ENCODE measurements at regions not wholly inside any gene's neighbourhood (a gene's known extent, or its start where the extent isn't known, plus 50 kb on each side); places are given as distances from the start of the nearest gene placed in this dataset.

DNA sequence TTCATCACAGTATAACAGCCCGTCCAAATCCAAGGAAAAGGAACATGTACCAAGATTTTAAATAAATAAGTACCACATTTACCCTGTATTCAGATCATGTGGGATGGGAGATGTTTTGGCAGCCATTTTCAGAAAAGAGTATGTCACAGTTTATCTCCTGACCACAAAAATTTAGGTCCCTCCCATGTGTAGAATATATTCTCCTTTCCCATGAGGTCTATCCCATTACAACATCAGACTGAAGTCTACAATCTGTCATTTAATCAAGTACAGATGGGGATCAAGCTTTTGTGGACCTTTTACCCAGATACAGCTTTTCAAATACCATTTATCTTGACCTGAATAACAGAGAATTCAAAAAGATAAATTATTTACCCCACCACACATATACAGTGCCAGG lies 444.5 kb downstream of the PLOD2 start:
- Mint-ChIP-seq H3K4me3 (no peak overlapping the region), H3K36me3 (ENCODE audit: low read depth) (peaks cover 12% of the 10 kb centered on the region), H3K4me1 (peaks cover 15% of the 10 kb centered on the region), H3K27me3 (ENCODE audit: insufficient read depth, low read depth, poor library complexity) (peaks cover 1% of the 10 kb centered on the region), H3K9me3 (no peaks in the 10 kb centered on the region), H3K27ac (no peak overlapping the region)
- Histone ChIP-seq H3K36me3 (ENCODE audit: insufficient read depth) (no peaks in the 10 kb centered on the region), H3K27me3 (ENCODE audit: insufficient read depth) (no peaks in the 10 kb centered on the region), H3K4me2 (no peak overlapping the region), H3K79me2 (replicated peaks; ENCODE audit: insufficient read depth) (no peaks in the 10 kb centered on the region), H3K4me3 (no peak overlapping the region), H3K4me1 (ENCODE audit: insufficient read depth) (peaks cover 8% of the 10 kb centered on the region), H4K20me1 (replicated peaks; ENCODE audit: insufficient read depth) (no peaks in the 10 kb centered on the region), H3K9me2 (ENCODE audit: insufficient read depth) (peaks cover 4% of the 10 kb centered on the region; the same call in 1 of the 2 replicates), H3K27ac (ENCODE audit: low read depth) (no peak overlapping the region), H2AFZ (no peak overlapping the region), H3F3A (replicated peaks; ENCODE audit: low read depth) (no peaks in the 10 kb centered on the region)
- DNase-seq (ENCODE audit: low spot score) (no peak), ATAC-seq (no peak)
- TF ChIP-seq, protein P1, sequence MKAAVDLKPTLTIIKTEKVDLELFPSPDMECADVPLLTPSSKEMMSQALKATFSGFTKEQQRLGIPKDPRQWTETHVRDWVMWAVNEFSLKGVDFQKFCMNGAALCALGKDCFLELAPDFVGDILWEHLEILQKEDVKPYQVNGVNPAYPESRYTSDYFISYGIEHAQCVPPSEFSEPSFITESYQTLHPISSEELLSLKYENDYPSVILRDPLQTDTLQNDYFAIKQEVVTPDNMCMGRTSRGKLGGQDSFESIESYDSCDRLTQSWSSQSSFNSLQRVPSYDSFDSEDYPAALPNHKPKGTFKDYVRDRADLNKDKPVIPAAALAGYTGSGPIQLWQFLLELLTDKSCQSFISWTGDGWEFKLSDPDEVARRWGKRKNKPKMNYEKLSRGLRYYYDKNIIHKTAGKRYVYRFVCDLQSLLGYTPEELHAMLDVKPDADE (IDR thresholded peaks at IDR 0.05), result no peak
- TF ChIP-seq EZH2 (IDR thresholded peaks at IDR 0.05; ENCODE audit: low read depth, unreplicated experiment) (no peak), EZH2phosphoT487 (IDR thresholded peaks at IDR 0.05; ENCODE audit: unreplicated experiment) (no peak), ZNF331 (CRISPR knock-in tag; IDR thresholded peaks at IDR 0.05; ENCODE audit: low read depth) (no peak), CREB1 (CRISPR knock-in tag; IDR thresholded peaks at IDR 0.05; ENCODE audit: low read depth) (no peak), NANOG (IDR thresholded peaks at IDR 0.05; ENCODE audit: borderline replicate concordance) (no peak), STAT1 (IDR thresholded peaks at IDR 0.05; ENCODE audit: unreplicated experiment) (no peak), ZNF114 (CRISPR knock-in tag; IDR thresholded peaks at IDR 0.05) (no peak), POLR2AphosphoS5 (IDR thresholded peaks at IDR 0.05; ENCODE audit: low read depth) (no peak), JUNB (IDR thresholded peaks at IDR 0.05; ENCODE audit: unreplicated experiment) (no peak)
- TF ChIP-seq, protein P2, sequence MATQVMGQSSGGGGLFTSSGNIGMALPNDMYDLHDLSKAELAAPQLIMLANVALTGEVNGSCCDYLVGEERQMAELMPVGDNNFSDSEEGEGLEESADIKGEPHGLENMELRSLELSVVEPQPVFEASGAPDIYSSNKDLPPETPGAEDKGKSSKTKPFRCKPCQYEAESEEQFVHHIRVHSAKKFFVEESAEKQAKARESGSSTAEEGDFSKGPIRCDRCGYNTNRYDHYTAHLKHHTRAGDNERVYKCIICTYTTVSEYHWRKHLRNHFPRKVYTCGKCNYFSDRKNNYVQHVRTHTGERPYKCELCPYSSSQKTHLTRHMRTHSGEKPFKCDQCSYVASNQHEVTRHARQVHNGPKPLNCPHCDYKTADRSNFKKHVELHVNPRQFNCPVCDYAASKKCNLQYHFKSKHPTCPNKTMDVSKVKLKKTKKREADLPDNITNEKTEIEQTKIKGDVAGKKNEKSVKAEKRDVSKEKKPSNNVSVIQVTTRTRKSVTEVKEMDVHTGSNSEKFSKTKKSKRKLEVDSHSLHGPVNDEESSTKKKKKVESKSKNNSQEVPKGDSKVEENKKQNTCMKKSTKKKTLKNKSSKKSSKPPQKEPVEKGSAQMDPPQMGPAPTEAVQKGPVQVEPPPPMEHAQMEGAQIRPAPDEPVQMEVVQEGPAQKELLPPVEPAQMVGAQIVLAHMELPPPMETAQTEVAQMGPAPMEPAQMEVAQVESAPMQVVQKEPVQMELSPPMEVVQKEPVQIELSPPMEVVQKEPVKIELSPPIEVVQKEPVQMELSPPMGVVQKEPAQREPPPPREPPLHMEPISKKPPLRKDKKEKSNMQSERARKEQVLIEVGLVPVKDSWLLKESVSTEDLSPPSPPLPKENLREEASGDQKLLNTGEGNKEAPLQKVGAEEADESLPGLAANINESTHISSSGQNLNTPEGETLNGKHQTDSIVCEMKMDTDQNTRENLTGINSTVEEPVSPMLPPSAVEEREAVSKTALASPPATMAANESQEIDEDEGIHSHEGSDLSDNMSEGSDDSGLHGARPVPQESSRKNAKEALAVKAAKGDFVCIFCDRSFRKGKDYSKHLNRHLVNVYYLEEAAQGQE (IDR thresholded peaks at IDR 0.05; ENCODE audit: unreplicated experiment), result no peak
- TF ChIP-seq, protein P3, sequence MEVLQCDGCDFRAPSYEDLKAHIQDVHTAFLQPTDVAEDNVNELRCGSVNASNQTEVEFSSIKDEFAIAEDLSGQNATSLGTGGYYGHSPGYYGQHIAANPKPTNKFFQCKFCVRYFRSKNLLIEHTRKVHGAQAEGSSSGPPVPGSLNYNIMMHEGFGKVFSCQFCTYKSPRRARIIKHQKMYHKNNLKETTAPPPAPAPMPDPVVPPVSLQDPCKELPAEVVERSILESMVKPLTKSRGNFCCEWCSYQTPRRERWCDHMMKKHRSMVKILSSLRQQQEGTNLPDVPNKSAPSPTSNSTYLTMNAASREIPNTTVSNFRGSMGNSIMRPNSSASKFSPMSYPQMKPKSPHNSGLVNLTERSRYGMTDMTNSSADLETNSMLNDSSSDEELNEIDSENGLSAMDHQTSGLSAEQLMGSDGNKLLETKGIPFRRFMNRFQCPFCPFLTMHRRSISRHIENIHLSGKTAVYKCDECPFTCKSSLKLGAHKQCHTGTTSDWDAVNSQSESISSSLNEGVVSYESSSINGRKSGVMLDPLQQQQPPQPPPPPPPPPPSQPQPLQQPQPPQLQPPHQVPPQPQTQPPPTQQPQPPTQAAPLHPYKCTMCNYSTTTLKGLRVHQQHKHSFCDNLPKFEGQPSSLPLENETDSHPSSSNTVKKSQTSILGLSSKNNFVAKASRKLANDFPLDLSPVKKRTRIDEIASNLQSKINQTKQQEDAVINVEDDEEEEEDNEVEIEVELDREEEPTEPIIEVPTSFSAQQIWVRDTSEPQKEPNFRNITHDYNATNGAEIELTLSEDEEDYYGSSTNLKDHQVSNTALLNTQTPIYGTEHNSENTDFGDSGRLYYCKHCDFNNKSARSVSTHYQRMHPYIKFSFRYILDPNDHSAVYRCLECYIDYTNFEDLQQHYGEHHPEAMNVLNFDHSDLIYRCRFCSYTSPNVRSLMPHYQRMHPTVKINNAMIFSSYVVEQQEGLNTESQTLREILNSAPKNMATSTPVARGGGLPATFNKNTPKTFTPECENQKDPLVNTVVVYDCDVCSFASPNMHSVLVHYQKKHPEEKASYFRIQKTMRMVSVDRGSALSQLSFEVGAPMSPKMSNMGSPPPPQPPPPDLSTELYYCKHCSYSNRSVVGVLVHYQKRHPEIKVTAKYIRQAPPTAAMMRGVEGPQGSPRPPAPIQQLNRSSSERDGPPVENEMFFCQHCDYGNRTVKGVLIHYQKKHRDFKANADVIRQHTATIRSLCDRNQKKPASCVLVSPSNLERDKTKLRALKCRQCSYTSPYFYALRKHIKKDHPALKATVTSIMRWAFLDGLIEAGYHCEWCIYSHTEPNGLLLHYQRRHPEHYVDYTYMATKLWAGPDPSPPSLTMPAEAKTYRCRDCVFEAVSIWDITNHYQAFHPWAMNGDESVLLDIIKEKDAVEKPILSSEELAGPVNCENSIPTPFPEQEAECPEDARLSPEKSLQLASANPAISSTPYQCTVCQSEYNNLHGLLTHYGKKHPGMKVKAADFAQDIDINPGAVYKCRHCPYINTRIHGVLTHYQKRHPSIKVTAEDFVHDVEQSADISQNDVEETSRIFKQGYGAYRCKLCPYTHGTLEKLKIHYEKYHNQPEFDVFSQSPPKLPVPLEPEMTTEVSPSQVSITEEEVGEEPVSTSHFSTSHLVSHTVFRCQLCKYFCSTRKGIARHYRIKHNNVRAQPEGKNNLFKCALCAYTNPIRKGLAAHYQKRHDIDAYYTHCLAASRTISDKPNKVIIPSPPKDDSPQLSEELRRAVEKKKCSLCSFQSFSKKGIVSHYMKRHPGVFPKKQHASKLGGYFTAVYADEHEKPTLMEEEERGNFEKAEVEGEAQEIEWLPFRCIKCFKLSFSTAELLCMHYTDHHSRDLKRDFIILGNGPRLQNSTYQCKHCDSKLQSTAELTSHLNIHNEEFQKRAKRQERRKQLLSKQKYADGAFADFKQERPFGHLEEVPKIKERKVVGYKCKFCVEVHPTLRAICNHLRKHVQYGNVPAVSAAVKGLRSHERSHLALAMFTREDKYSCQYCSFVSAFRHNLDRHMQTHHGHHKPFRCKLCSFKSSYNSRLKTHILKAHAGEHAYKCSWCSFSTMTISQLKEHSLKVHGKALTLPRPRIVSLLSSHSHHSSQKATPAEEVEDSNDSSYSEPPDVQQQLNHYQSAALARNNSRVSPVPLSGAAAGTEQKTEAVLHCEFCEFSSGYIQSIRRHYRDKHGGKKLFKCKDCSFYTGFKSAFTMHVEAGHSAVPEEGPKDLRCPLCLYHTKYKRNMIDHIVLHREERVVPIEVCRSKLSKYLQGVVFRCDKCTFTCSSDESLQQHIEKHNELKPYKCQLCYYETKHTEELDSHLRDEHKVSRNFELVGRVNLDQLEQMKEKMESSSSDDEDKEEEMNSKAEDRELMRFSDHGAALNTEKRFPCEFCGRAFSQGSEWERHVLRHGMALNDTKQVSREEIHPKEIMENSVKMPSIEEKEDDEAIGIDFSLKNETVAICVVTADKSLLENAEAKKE (CRISPR knock-in tag; IDR thresholded peaks at IDR 0.05), result no peak
- TF ChIP-seq, protein P4, sequence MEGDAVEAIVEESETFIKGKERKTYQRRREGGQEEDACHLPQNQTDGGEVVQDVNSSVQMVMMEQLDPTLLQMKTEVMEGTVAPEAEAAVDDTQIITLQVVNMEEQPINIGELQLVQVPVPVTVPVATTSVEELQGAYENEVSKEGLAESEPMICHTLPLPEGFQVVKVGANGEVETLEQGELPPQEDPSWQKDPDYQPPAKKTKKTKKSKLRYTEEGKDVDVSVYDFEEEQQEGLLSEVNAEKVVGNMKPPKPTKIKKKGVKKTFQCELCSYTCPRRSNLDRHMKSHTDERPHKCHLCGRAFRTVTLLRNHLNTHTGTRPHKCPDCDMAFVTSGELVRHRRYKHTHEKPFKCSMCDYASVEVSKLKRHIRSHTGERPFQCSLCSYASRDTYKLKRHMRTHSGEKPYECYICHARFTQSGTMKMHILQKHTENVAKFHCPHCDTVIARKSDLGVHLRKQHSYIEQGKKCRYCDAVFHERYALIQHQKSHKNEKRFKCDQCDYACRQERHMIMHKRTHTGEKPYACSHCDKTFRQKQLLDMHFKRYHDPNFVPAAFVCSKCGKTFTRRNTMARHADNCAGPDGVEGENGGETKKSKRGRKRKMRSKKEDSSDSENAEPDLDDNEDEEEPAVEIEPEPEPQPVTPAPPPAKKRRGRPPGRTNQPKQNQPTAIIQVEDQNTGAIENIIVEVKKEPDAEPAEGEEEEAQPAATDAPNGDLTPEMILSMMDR (conservative IDR thresholded peaks at IDR 0.05; ENCODE audit: low read depth in 2 of 2), result no peak
